ENCODE measurements at regions not wholly inside any gene's neighbourhood (a gene's known extent, or its start where the extent isn't known, plus 50 kb on each side); places are given as distances from the start of the nearest gene placed in this dataset.

DNA sequence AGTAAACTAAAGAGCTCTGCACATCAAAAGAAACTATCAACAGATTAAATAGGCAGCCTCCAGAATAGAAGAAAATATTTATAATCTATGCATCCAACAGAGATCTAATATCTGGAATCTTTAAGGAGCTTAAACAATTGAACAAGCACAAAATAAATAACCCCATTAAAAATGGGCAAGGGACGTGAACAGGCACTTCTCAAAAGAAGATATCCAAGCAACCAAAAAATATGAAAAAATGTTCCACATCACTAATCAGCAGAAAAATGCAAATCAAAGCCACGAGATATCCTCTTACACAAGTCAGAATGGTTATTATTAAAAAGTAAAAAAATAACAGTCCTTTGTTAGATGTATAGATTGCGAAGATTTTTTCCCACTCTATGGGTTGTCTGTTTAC lies 109.1 kb upstream of the TRPC7 start:
- no peak for TF ChIP-seq ZFX (IDR thresholded peaks at IDR 0.05; ENCODE audit: borderline replicate concordance)
- TF ChIP-seq, protein P1, sequence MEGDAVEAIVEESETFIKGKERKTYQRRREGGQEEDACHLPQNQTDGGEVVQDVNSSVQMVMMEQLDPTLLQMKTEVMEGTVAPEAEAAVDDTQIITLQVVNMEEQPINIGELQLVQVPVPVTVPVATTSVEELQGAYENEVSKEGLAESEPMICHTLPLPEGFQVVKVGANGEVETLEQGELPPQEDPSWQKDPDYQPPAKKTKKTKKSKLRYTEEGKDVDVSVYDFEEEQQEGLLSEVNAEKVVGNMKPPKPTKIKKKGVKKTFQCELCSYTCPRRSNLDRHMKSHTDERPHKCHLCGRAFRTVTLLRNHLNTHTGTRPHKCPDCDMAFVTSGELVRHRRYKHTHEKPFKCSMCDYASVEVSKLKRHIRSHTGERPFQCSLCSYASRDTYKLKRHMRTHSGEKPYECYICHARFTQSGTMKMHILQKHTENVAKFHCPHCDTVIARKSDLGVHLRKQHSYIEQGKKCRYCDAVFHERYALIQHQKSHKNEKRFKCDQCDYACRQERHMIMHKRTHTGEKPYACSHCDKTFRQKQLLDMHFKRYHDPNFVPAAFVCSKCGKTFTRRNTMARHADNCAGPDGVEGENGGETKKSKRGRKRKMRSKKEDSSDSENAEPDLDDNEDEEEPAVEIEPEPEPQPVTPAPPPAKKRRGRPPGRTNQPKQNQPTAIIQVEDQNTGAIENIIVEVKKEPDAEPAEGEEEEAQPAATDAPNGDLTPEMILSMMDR (IDR thresholded peaks at IDR 0.05) = no peak

DNA sequence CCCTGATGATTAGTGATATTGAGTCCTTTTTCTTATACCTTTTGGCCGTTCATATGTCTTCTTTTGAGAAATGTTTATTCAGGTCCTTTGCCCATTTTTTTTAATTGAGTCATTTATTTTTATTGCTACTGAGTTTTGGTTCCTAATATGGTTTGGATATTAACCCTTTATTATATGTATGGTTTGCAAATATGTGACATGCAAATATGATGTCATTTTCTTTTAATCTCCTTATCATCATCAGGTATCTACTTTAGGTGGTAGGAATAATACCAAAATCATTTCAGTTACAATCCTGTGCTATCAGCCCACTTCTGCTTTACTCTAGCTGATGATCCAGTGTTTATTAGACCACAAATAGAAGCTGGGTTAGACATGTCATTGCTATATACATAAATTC lies 102.3 kb upstream of the TRPC7 start:
- peak overlapping the region; percentile 61 for H3K27ac ChIP-seq

More for the DNA sequence above, 109.1 kb upstream of the TRPC7 start:
- H3K27ac ChIP-seq = no peak overlapping the region

DNA sequence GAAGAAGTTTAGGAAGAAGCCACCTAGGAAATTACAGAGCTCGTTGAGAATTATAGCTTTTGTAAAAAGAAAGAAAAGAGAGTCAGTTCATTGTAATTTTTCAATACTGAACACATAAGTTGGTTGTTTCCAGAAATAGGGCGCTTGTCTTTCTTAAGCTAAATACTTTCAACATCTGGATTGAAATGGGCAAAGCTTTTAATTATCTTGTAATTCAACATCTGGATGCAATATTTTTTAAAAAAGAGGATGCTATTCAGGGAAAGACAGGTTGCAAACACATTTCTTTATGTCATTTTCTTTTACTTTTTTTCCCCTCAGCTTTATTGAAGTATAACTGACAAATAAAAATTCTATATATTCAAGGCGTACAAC lies 100.7 kb upstream of the TRPC7 start:
- peak overlapping the region; percentile 61; the same call in 1 of the 2 replicates for H3K27ac ChIP-seq
- TF ChIP-seq ZFX (IDR thresholded peaks at IDR 0.05; ENCODE audit: borderline replicate concordance) = no peak
- TF ChIP-seq, protein P1 (IDR thresholded peaks at IDR 0.05) = no peak

More for the DNA sequence above, 102.3 kb upstream of the TRPC7 start:
- TF ChIP-seq, protein P1 (IDR thresholded peaks at IDR 0.05) = no peak
- no peak for TF ChIP-seq ZFX (IDR thresholded peaks at IDR 0.05; ENCODE audit: borderline replicate concordance)

DNA sequence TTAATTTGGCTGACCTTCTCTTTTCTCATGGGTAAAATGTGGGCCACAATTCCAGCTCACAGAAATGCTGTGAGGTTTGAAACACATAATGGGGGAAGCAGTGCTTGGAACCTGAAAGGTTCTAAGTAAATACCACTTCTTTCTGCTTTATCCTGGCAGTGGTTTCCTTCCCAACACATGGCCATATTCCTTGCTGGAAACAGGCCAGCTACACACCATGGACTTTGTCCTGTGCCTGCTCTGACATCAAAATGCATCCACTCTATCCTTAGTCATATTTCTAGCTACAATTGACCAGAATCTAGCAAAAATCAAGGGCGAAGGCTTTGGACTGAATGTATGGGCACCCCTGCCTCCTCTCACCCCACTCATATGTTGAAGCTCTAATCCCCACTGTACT lies 93.1 kb upstream of the TRPC7 start:
- no peak overlapping the region for H3K27ac ChIP-seq
- no peak for TF ChIP-seq ZFX (IDR thresholded peaks at IDR 0.05; ENCODE audit: borderline replicate concordance)
- TF ChIP-seq, protein P1 (IDR thresholded peaks at IDR 0.05) = no peak

DNA sequence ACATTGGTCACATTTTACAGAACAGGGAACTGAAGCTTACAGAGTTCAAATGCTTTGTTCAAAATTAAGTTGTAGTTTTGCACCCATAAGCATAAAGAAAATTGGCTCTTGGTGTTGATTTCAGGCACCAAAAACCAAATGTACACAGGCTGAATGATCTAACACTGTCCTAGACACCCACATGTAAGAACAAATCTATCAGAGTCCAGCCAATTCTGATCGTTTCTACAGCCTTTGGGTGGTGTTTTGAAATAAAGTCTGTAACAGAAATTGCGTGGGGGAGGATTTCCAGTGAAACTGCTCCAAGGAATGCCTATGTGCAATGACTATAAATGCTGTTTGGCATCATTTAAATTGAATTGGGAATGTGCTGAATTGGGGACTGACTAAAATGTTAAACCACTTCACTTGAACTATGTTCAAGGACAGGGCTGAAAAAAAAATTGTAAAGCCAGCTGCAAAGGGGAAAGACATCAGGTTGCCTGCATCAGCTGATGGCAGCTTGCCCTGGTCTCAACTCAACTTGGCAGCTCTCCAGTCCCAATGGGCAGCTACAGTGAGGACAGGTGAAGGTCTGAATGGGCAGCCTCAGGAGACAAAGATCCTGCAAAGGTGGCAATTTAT lies 92.2 kb upstream of the TRPC7 start:
- TF ChIP-seq ZFX (IDR thresholded peaks at IDR 0.05; ENCODE audit: borderline replicate concordance) = no peak
- TF ChIP-seq, protein P1 (IDR thresholded peaks at IDR 0.05) = no peak
- no peak overlapping the region for H3K27ac ChIP-seq

DNA sequence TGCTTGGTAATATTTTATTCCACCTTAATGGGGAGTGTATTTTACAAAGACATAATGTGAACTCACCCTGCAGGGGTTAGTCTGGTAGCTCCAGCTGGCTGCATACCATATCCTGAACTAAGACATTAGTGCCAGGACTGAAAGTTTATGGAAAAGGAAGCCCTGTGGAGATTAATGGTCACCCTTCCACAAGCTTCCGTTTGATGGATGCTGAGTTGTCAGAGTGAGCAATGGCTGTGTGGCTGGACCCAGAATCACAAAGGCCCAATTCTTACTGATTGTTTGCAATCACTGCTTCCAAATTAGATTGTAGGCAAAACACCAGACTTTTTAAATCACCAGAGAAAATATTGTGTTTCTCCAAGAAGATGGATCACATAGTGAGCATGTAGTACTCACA lies 90.1 kb upstream of the TRPC7 start:
- H3K27ac ChIP-seq = no peak overlapping the region
- no peak for TF ChIP-seq ZFX (IDR thresholded peaks at IDR 0.05; ENCODE audit: borderline replicate concordance)
- TF ChIP-seq, protein P1 (IDR thresholded peaks at IDR 0.05) = no peak

DNA sequence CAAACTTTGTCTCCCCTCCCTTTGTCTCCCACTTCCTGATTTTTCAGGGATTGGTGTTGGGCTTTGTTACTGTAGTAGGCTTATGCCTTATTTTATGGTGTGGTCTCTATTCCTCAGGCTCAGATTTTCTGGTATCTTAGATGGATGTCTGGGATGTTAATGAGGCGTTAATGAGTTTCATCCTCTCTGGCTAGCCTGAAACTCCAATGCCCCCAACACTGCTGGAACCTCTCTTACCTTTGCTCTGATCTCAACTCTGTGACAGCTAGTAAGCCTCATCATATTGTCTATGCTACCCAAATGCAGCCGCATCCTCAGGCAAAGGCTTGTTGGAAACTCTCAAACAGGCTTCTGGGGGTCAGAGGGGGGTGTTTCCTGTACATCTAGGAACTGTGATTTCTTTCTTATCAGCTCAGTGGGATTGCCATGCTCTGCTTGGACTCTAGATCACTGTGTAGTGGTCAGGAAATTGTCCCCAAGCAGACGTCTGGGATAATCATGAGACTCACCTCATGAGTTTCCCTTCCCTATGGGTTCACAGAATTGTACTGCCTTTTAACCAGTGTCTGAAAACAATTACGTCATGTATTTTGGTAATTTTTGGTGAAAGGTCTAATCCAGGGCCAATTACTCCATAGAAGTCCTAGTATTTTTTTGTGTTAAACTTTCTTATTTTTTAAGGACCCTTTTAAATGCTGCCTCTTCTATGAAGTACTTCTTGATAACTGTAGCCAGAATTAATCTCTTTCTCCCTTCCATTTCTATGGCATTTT lies 88.8 kb upstream of the TRPC7 start:
- H3K27ac ChIP-seq = no peak overlapping the region
- TF ChIP-seq, protein P1 (IDR thresholded peaks at IDR 0.05) = no peak
- no peak for TF ChIP-seq ZFX (IDR thresholded peaks at IDR 0.05; ENCODE audit: borderline replicate concordance)

Measured in 22Rv1 (cell line).